Natural killer cell treated with Interleukin-12 subunit alpha and Interleukin-12 subunit beta and Interleukin-15 and Interleukin-18, amount 100 ng/mL, for 72 hours (primary cell): ENCODE measurements at regions not wholly inside any gene's neighbourhood (a gene's known extent, or its start where the extent isn't known, plus 50 kb on each side); places are given as distances from the start of the nearest gene placed in this dataset.

Experiments used
- ATAC-seq, 2 donors: fragments of 150-1000 bp; cut with Tn5 transposase in 1 of 2; sonication (Bioruptor Pico), chemical (Tn5 transposase) in 1 of 2; 2 replicates each; pipeline ENCODE4 v1.10.0; 2021
- DNase-seq: peaks from one replicate; pipeline ENCODE4 v3.0.0; 2022; ENCODE audit warnings: low spot score
- H3K27ac Mint-ChIP-seq, 2 donors: 1 replicate in 1 of 2; 2 replicates in 1 of 2; pipeline ENCODE4 v1.8.0; 2022; ENCODE audit warnings: mixed read lengths in 2 of 2, mild to moderate bottlenecking in 1 of 2, moderate library complexity in 1 of 2
- H3K27me3 Mint-ChIP-seq, 2 donors: 1 replicate in 1 of 2; 2 replicates in 1 of 2; pipeline ENCODE4 v1.8.0; 2022; ENCODE audit warnings: mixed read lengths in 2 of 2
- H3K36me3 Mint-ChIP-seq: one replicate; pipeline ENCODE4 v1.8.0; 2022; ENCODE audit warnings: mixed read lengths
- H3K4me1 Mint-ChIP-seq, 2 donors: 1 replicate in 1 of 2; 2 replicates in 1 of 2; pipeline ENCODE4 v1.8.0; 2022; ENCODE audit warnings: low read depth in 2 of 2, mixed read lengths in 2 of 2, mild to moderate bottlenecking in 1 of 2
- H3K4me3 Mint-ChIP-seq: one replicate; pipeline ENCODE4 v1.8.0; 2022; ENCODE audit warnings: mixed read lengths
- H3K9me3 Mint-ChIP-seq: 2 replicates; pipeline ENCODE4 v1.8.0; 2022; ENCODE audit warnings: mixed read lengths

- no peaks in the 10 kb centered on the region for H3K4me1 Mint-ChIP-seq
These were observed 667.8 kb upstream of the RGMB start for GRCh38 chr5:98105681-98106080.

GRCh38 chr5:98106116-98107031 is 667.1 kb upstream of the RGMB start:
- no peaks in the 10 kb centered on the region for H3K27me3 Mint-ChIP-seq
- H3K4me3 Mint-ChIP-seq, result no peak overlapping the region
- no peak overlapping the region for H3K27ac Mint-ChIP-seq
- no peaks in the 10 kb centered on the region for H3K36me3 Mint-ChIP-seq
- DNase-seq, result no peak
- ATAC-seq, result no peak
- no peaks in the 10 kb centered on the region for H3K9me3 Mint-ChIP-seq
- no peaks in the 10 kb centered on the region for H3K4me1 Mint-ChIP-seq

More at GRCh38 chr5:98105681-98106080, 667.8 kb upstream of the RGMB start:
- ATAC-seq, result no peak
- Mint-ChIP-seq H3K27ac (no peak overlapping the region), H3K9me3 (peaks cover under 1% of the 10 kb centered on the region), H3K27me3 (no peaks in the 10 kb centered on the region), H3K4me3 (no peak overlapping the region), H3K36me3 (no peaks in the 10 kb centered on the region)
- no peak for DNase-seq

- no peaks in the 10 kb centered on the region for H3K27me3 Mint-ChIP-seq
- no peaks in the 10 kb centered on the region for H3K9me3 Mint-ChIP-seq
- DNase-seq (no peak), ATAC-seq (no peak)
- no peaks in the 10 kb centered on the region for H3K4me1 Mint-ChIP-seq
- H3K36me3 Mint-ChIP-seq, result no peaks in the 10 kb centered on the region
- H3K4me3 Mint-ChIP-seq, result no peak overlapping the region
- H3K27ac Mint-ChIP-seq, result no peak overlapping the region
These were observed 665.0 kb upstream of the RGMB start for GRCh38 chr5:98108497-98108896.

GRCh38 chr5:98109561-98110006 is 663.9 kb upstream of the RGMB start:
- ATAC-seq (no peak), DNase-seq (no peak)
- no peak overlapping the region for H3K27ac Mint-ChIP-seq
- no peaks in the 10 kb centered on the region for H3K36me3 Mint-ChIP-seq
- no peaks in the 10 kb centered on the region for H3K27me3 Mint-ChIP-seq
- H3K4me1 Mint-ChIP-seq, result no peaks in the 10 kb centered on the region
- no peak overlapping the region for H3K4me3 Mint-ChIP-seq
- H3K9me3 Mint-ChIP-seq, result peaks cover 2% of the 10 kb centered on the region

- Mint-ChIP-seq H3K9me3 (peaks cover 5% of the 10 kb centered on the region), H3K36me3 (no peaks in the 10 kb centered on the region), H3K4me1 (no peaks in the 10 kb centered on the region), H3K27ac (no peak overlapping the region), H3K27me3 (no peaks in the 10 kb centered on the region), H3K4me3 (no peak overlapping the region)
- ATAC-seq (no peak), DNase-seq (no peak)
These were observed 663.2 kb upstream of the RGMB start for GRCh38 chr5:98110282-98110691.

GRCh38 chr5:98110791-98111190 is 662.7 kb upstream of the RGMB start:
- Mint-ChIP-seq H3K4me1 (no peaks in the 10 kb centered on the region), H3K9me3 (peaks cover 5% of the 10 kb centered on the region), H3K36me3 (no peaks in the 10 kb centered on the region), H3K4me3 (no peak overlapping the region), H3K27me3 (no peaks in the 10 kb centered on the region), H3K27ac (no peak overlapping the region)
- ATAC-seq (no peak), DNase-seq (no peak)

- ATAC-seq, result no peak
- Mint-ChIP-seq H3K9me3 (peaks cover 11% of the 10 kb centered on the region), H3K36me3 (peaks cover 7% of the 10 kb centered on the region), H3K27ac (no peak overlapping the region), H3K4me3 (no peak overlapping the region), H3K4me1 (no peaks in the 10 kb centered on the region), H3K27me3 (no peaks in the 10 kb centered on the region)
- no peak for DNase-seq
These were observed 661.8 kb upstream of the RGMB start for GRCh38 chr5:98111686-98112085.

- Mint-ChIP-seq H3K27ac (no peak overlapping the region), H3K9me3 (peaks cover 21% of the 10 kb centered on the region), H3K27me3 (no peaks in the 10 kb centered on the region), H3K4me1 (no peaks in the 10 kb centered on the region), H3K4me3 (no peak overlapping the region), H3K36me3 (peaks cover 3% of the 10 kb centered on the region)
- DNase-seq (no peak), ATAC-seq (no peak)
These were observed 652.2 kb upstream of the RGMB start for GRCh38 chr5:98121036-98121936.

DNA sequence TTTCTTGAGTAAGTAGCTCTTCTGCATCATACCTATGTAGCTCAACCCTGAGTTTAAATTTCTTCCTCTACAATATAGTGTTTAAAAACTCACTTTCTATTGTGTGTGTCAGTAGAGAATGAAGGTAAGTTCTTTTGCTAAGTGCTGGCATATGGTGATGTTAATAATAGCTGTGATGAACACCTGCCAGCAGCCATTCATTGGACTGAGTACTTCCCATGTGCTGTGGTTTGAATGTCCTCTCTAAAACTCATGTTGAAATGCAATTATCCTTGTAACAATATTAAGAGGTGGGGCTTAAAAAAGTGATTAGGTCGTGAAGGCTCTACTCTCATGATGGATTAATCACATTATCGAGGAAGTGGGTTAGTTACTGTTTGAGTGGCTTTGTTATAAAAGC is 645.2 kb upstream of the RGMB start:
- no peaks in the 10 kb centered on the region for H3K4me1 Mint-ChIP-seq
- no peak overlapping the region for H3K4me3 Mint-ChIP-seq
- DNase-seq (no peak), ATAC-seq (no peak)
- no peaks in the 10 kb centered on the region for H3K36me3 Mint-ChIP-seq
- no peak overlapping the region for H3K27ac Mint-ChIP-seq
- H3K9me3 Mint-ChIP-seq, result peaks cover 20% of the 10 kb centered on the region
- H3K27me3 Mint-ChIP-seq, result no peaks in the 10 kb centered on the region

DNA sequence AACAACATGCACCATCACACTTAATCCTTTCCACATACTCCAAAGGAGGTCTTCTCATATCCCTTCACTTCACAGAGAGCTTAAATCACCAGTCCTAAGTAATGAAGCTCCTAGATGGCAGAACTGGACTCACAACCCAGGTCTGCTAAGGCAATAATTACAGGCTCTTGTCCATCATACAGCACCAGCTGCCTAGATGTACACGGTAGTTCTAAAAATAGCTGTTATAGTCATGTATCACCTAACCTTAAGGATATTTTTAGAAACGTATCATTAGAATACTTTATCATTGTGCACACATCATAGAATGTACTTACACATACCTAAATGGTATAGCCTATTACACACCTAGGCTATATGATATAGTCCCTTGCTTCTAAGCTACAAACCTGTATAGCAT is 644.6 kb upstream of the RGMB start:
- H3K36me3 Mint-ChIP-seq, result no peaks in the 10 kb centered on the region
- DNase-seq, result no peak
- H3K4me3 Mint-ChIP-seq, result no peak overlapping the region
- ATAC-seq, result no peak
- H3K9me3 Mint-ChIP-seq, result peaks cover 16% of the 10 kb centered on the region
- H3K27ac Mint-ChIP-seq, result no peak overlapping the region
- no peaks in the 10 kb centered on the region for H3K4me1 Mint-ChIP-seq
- H3K27me3 Mint-ChIP-seq, result no peaks in the 10 kb centered on the region

DNA sequence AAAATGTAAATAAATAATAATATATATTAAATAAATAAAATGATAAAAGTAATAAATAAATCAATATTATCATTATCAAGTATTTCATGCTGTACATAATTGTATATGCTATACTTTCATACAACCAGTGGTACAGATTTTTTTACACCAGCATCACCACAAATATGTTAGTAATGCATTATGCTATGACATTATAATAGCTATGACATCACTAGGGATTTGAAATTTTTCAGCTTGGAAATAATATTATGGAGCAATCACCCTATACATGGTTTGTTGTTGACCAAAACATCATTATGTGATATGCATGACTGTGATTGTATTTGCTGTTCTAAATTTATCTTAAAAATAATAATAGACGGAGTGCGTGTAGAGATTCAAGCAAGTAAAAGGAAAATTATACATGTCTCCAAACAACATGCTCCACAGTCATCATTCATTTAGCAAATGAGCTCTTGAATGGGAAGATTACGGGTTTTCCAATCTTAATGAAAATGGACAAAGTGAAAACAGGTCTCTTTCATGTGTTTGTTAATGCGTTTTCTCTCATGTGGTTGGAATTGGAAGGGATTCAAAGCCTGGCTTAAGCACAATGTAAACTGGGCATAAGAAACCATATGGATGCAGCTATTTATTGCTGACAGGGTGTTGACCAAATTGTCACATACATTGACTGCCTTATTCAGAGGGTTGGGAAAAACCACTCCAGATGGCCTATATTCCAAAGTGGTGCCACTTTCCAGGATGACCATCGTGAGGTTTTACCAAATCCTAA is 643.0 kb upstream of the RGMB start:
- Mint-ChIP-seq H3K27me3 (no peaks in the 10 kb centered on the region), H3K9me3 (peaks cover 9% of the 10 kb centered on the region), H3K36me3 (no peaks in the 10 kb centered on the region), H3K4me3 (no peak overlapping the region), H3K4me1 (no peaks in the 10 kb centered on the region), H3K27ac (no peak overlapping the region)
- ATAC-seq, result no peak
- DNase-seq, result no peak

- no peak for ATAC-seq
- Mint-ChIP-seq H3K27me3 (no peaks in the 10 kb centered on the region), H3K4me3 (no peak overlapping the region), H3K9me3 (peaks cover 5% of the 10 kb centered on the region), H3K4me1 (no peaks in the 10 kb centered on the region), H3K36me3 (no peaks in the 10 kb centered on the region), H3K27ac (no peak overlapping the region)
- DNase-seq, result no peak
These were observed 629.3 kb upstream of the RGMB start for GRCh38 chr5:98144116-98144515.

DNA sequence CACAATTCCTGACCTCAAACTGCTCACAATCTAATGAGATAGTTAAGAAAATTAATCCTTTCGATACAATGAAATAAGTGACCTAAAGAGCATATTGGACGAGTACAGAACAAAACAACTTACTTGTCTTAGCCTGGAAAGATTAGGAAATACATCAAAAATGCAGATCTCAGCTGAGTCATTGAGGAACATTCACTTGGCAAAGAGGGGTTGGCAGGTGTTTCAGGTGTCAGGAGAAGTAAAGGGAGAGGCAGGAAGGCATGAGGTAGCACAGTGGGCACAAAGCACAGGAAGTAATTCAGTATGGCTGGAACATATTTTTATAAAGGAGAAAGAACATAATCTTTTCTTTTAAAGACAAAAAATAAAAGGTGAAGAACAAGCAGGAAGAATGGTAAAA is 628.8 kb upstream of the RGMB start:
- Mint-ChIP-seq H3K4me1 (no peaks in the 10 kb centered on the region), H3K36me3 (no peaks in the 10 kb centered on the region), H3K9me3 (peaks cover 5% of the 10 kb centered on the region), H3K4me3 (no peak overlapping the region), H3K27ac (no peak overlapping the region), H3K27me3 (no peaks in the 10 kb centered on the region)
- ATAC-seq (no peak), DNase-seq (no peak)
